K562 (cell line): ENCODE measurements at regions not wholly inside any gene's neighbourhood (a gene's known extent, or its start where the extent isn't known, plus 50 kb on each side); places are given as distances from the start of the nearest gene placed in this dataset.

Experiments
- ATAC-seq: fragments of 200-7000 bp; cut with Tn5 transposase; 3 replicates; pipeline ENCODE4 v1.9.1; 2020; ENCODE audit warnings: moderate library complexity
- BruUV-seq: library from RNA; stranded (reverse); fragments of 400-500 nt; replicated peaks from 2 replicates; lab custom pipeline; 2021; lab: Mats Ljungman, UMichigan
- CTCF ChIA-PET: fragments of 300-600 bp; formaldehyde crosslinking; extraction: SDS; loops from one replicate; lab custom pipeline; 2021; ENCODE audit warnings: low intra/inter-chr PET ratio; lab: Yijun Ruan, JAX
- POLR2A ChIA-PET: fragments of 300-600, 350-650 bp; sonication (Branson Sonifier 250); formaldehyde crosslinking; extraction: SDS; loops from one replicate; lab custom pipeline; 2021; ENCODE audit warnings: antibody characterized with exemption, inconsistent platforms; lab: Yijun Ruan, JAX
- DNase-seq, 4 experiments: peaks; one replicate each; pipeline versions ENCODE4 v3.0.0 to v3.0.0-alpha.2; 2011 to 2018; ENCODE audit warnings: low spot score in 3 of 4, mixed read lengths in 3 of 4; ENCODE audit errors: extremely low read depth in 1 of 4
- FAIRE-seq: peaks from 2 replicates; lab custom pipeline; 2011; peaks lifted over from hg19 to GRCh38; lab: Jason Lieb, UNC
- H2AFZ ChIP-seq: 2 replicates; pipeline ENCODE4 v1.6.0; 2011; ENCODE audit warnings: low read depth, low read length, control low read depth, inconsistent platforms
- H3K27ac ChIP-seq: fragments of 200-600 bp; 3 replicates; pipeline ENCODE4 v1.8.0; 2011; ENCODE audit warnings: low read depth, mild to moderate bottlenecking, control low read depth, inconsistent platforms, low read length, moderate library complexity, mixed read lengths; ENCODE audit errors: extremely low read depth
- H3K27me3 ChIP-seq, 2 experiments: fragments of 300-600 bp in 1 of 2; 2 replicates in 1 of 2; 3 replicates in 1 of 2; pipeline versions ENCODE4 v1.6.0 to v1.8.0; 2011; ENCODE audit warnings: inconsistent platforms in 2 of 2, low read length in 2 of 2, mild to moderate bottlenecking in 1 of 2, mixed read lengths in 1 of 2, moderate library complexity in 1 of 2; ENCODE audit not compliant: control insufficient read depth in 2 of 2, insufficient read depth in 2 of 2
- H3K36me3 ChIP-seq: fragments of 300-600 bp; 3 replicates; pipeline ENCODE4 v1.8.0; 2011; ENCODE audit warnings: mild to moderate bottlenecking, low read length, inconsistent platforms; ENCODE audit not compliant: control insufficient read depth, insufficient read depth
- H3K4me1 ChIP-seq, 2 experiments: fragments of 200-600 bp in 1 of 2; replicated peaks in 1 of 2; 2 replicates in 1 of 2; 3 replicates in 1 of 2; pipeline versions ENCODE4 v1.5.1 to v1.8.0; 2011; ENCODE audit warnings: inconsistent platforms in 2 of 2, low read length in 2 of 2, mild to moderate bottlenecking in 1 of 2, mixed read lengths in 1 of 2, moderate library complexity in 1 of 2; ENCODE audit not compliant: control insufficient read depth in 2 of 2, insufficient read depth in 2 of 2
- H3K4me2 ChIP-seq: 2 replicates; pipeline ENCODE4 v1.6.1; 2011; ENCODE audit warnings: low read length, control low read depth, inconsistent platforms, mixed read lengths; ENCODE audit not compliant: insufficient read depth
- H3K4me3 ChIP-seq: fragments of 200-600 bp; sonication (generic), shearing (Covaris generic); 2 replicates; pipeline ENCODE4 v1.5.1; 2016; ENCODE audit warnings: control low read depth, inconsistent platforms
- H3K79me2 ChIP-seq: fragments of 200-600 bp; 3 replicates; pipeline ENCODE4 v1.8.0; 2011; ENCODE audit warnings: low read length, inconsistent platforms; ENCODE audit not compliant: control insufficient read depth, insufficient read depth
- H3K9ac ChIP-seq, 2 experiments: 2 replicates each; pipeline versions ENCODE4 v1.6.0 to v1.6.1; 2011; ENCODE audit warnings: low read depth in 2 of 2, low read length in 2 of 2, control low read depth in 1 of 2, inconsistent platforms in 1 of 2, mild to moderate bottlenecking in 1 of 2, mixed read lengths in 1 of 2; ENCODE audit not compliant: insufficient read depth in 1 of 2
- H3K9me1 ChIP-seq: one replicate; pipeline ENCODE4 v1.6.0; 2011; ENCODE audit warnings: inconsistent platforms, mild to moderate bottlenecking, low read length, moderate library complexity; ENCODE audit not compliant: control insufficient read depth, insufficient read depth
- H3K9me3 ChIP-seq: replicated peaks from 2 replicates; pipeline ENCODE4 v1.5.1; 2011; ENCODE audit warnings: low read depth, low read length, inconsistent platforms; ENCODE audit not compliant: control insufficient read depth, insufficient read depth
- H4K20me1 ChIP-seq: replicated peaks from 2 replicates; pipeline ENCODE4 v1.6.1; 2011; ENCODE audit warnings: low read length, inconsistent platforms, mixed read lengths; ENCODE audit not compliant: control insufficient read depth, insufficient read depth
- NELFE ChIP-seq: IDR thresholded peaks from 2 replicates; pipeline ENCODE4 v1.6.1; 2011; ENCODE audit warnings: mild to moderate bottlenecking; ENCODE audit not compliant: insufficient read depth, insufficient read length
- SETDB1 ChIP-seq: IDR thresholded peaks from one replicate; pipeline ENCODE4 v1.6.1; 2012; ENCODE audit warnings: low read length, control low read depth, inconsistent platforms
- SP2 ChIP-seq: IDR thresholded peaks from 2 replicates; pipeline ENCODE4 v1.6.1; 2011; ENCODE audit warnings: mild to moderate bottlenecking, low read depth, low read length, moderate library complexity; ENCODE audit not compliant: poor library complexity, severe bottlenecking; ENCODE audit errors: extremely low read depth
- ZBTB26 ChIP-seq: fragments of 450-650 bp; formaldehyde crosslinking; IDR thresholded peaks from 2 replicates; pipeline ENCODE4 v1.4.0; 2022; ENCODE audit warnings: missing genetic modification characterization
- ZNF561 ChIP-seq: fragments of 450-650 bp; formaldehyde crosslinking; conservative IDR thresholded peaks from 2 replicates; pipeline ENCODE4 v1.4.0; 2020; ENCODE audit warnings: mild to moderate bottlenecking, moderate library complexity
- WGBS: fragments of 100-300 bp; shearing (Covaris generic); methylation state at CpG from one replicate; pipeline ENCODE4 v1.1.6; 2016; ENCODE audit warnings: low coverage, mixed read lengths; ENCODE audit not compliant: insufficient coverage; ENCODE audit errors: missing lambda C conversion rate; 5-methylcytosine and 5-hydroxymethylcytosine counted together
- in situ Hi-C: fragments of 300-500 bp; cut with MboI; formaldehyde crosslinking; loops from 4 replicates; pipeline ENCODE4 v1.15.0; 2018; ENCODE audit warnings: inconsistent platforms, mixed read lengths
- intact Hi-C: fragments of 100-400 bp; cut with micrococcal nuclease; formaldehyde crosslinking; loops from 2 replicates; pipeline ENCODE4 v1.14.2; 2022

- in situ Hi-C loops (no loop called here), intact Hi-C loops (no loop called here)
- no TSS peak for BruUV-seq
- no peaks in the 10 kb centered on the region; a peak in 1 of 5 replicates for H3K27me3 ChIP-seq
- no peak overlapping the region for H3K27ac ChIP-seq
- DNase-seq (no peak), FAIRE-seq (no peak), ATAC-seq (no peak)
- no peaks in the 10 kb centered on the region for H4K20me1 ChIP-seq
- TF ChIP-seq ZNF561 (CRISPR knock-in tag) (no peak), SETDB1 (no peak), NELFE (no peak), SP2 (no peak), ZBTB26 (no peak)
- H2AFZ ChIP-seq = no peak overlapping the region
- ChIA-PET POLR2A (no interaction called here), CTCF (no interaction called here)
- H3K9ac ChIP-seq = no peak overlapping the region
- no peak overlapping the region for H3K4me3 ChIP-seq
- H3K4me2 ChIP-seq = no peak overlapping the region
- H3K9me1 ChIP-seq = no peaks in the 10 kb centered on the region
- H3K79me2 ChIP-seq = no peaks in the 10 kb centered on the region
- no peaks in the 10 kb centered on the region for H3K9me3 ChIP-seq
- H3K36me3 ChIP-seq = no peaks in the 10 kb centered on the region
- 2% methylated on average over 7 of the region's 7 CpGs for WGBS
- H3K4me1 ChIP-seq = no peaks in the 10 kb centered on the region
Observed at GRCh38 chr10:1873661-1874315, 136.5 kb upstream of the ADARB2 start.
